Astrocyte (in vitro differentiated cells and primary cell): ENCODE measurements at regions not wholly inside any gene's neighbourhood (a gene's known extent, or its start where the extent isn't known, plus 50 kb on each side); places are given as distances from the start of the nearest gene placed in this dataset.

Source experiments
- DNase-seq: peaks from one replicate; pipeline ENCODE4 v3.0.0-alpha.2; 2010; ENCODE audit warnings: low read depth
- FAIRE-seq: peaks from 2 replicates; lab custom pipeline; 2011; peaks lifted over from hg19 to GRCh38; lab: Jason Lieb, UNC
- H2AFZ ChIP-seq: 2 replicates; pipeline ENCODE4 v1.6.0; 2012; ENCODE audit warnings: low read depth, low read length, inconsistent platforms
- H3K27ac ChIP-seq: 2 replicates; pipeline ENCODE4 v1.5.1; 2011; ENCODE audit warnings: low read depth, low read length, inconsistent platforms
- H3K27me3 ChIP-seq: 2 replicates; pipeline ENCODE4 v1.6.0; 2011; ENCODE audit warnings: low read length, inconsistent platforms; ENCODE audit not compliant: insufficient read depth
- H3K36me3 ChIP-seq: 2 replicates; pipeline ENCODE4 v1.5.1; 2011; ENCODE audit warnings: low read length, inconsistent platforms; ENCODE audit not compliant: insufficient read depth
- H3K4me1 ChIP-seq: 2 replicates; pipeline ENCODE4 v1.5.1; 2011; ENCODE audit warnings: low read length, inconsistent platforms; ENCODE audit not compliant: insufficient read depth
- H3K4me2 ChIP-seq: 2 replicates; pipeline ENCODE4 v1.6.0; 2012; ENCODE audit warnings: low read length, inconsistent platforms
- H3K4me3 ChIP-seq: 2 replicates; pipeline ENCODE4 v1.5.1; 2011; ENCODE audit warnings: low read depth, mild to moderate bottlenecking, low read length, inconsistent platforms; ENCODE audit not compliant: insufficient read depth
- H3K79me2 ChIP-seq: 2 replicates; pipeline ENCODE4 v1.6.0; 2012; ENCODE audit warnings: mild to moderate bottlenecking, low read length, inconsistent platforms; ENCODE audit not compliant: insufficient read depth
- H3K9ac ChIP-seq: 2 replicates; pipeline ENCODE4 v1.6.0; 2012; ENCODE audit warnings: mild to moderate bottlenecking, low read length, inconsistent platforms
- H3K9me3 ChIP-seq: 2 replicates; pipeline ENCODE4 v1.5.1; 2012; ENCODE audit warnings: low read depth, mild to moderate bottlenecking, low read length, inconsistent platforms; ENCODE audit not compliant: insufficient read depth
- H4K20me1 ChIP-seq: 2 replicates; pipeline ENCODE4 v1.6.0; 2012; ENCODE audit warnings: low read length, inconsistent platforms; ENCODE audit not compliant: insufficient read depth
- H3K27ac Mint-ChIP-seq: one replicate; pipeline ENCODE4 v1.8.0; 2021; ENCODE audit warnings: mild to moderate bottlenecking, mixed read lengths; ENCODE audit not compliant: unreplicated experiment
- H3K27me3 Mint-ChIP-seq: one replicate; pipeline ENCODE4 v1.8.0; 2021; ENCODE audit warnings: low read depth, mixed read lengths; ENCODE audit not compliant: unreplicated experiment
- H3K36me3 Mint-ChIP-seq: one replicate; pipeline ENCODE4 v1.8.0; 2021; ENCODE audit warnings: low read depth, mixed read lengths; ENCODE audit not compliant: unreplicated experiment
- H3K4me1 Mint-ChIP-seq: one replicate; pipeline ENCODE4 v1.8.0; 2021; ENCODE audit warnings: low read depth, mixed read lengths; ENCODE audit not compliant: unreplicated experiment
- H3K4me3 Mint-ChIP-seq: one replicate; pipeline ENCODE4 v1.8.0; 2021; ENCODE audit warnings: mild to moderate bottlenecking, moderate library complexity, mixed read lengths; ENCODE audit not compliant: unreplicated experiment
- H3K9me3 Mint-ChIP-seq: one replicate; pipeline ENCODE4 v1.8.0; 2021; ENCODE audit warnings: mild to moderate bottlenecking, mixed read lengths; ENCODE audit not compliant: unreplicated experiment
- EZH2 ChIP-seq: IDR thresholded peaks from 2 replicates; pipeline ENCODE4 v1.6.1; 2012; ENCODE audit warnings: mild to moderate bottlenecking, low read length, inconsistent platforms; ENCODE audit not compliant: insufficient read depth
- TF ChIP-seq, protein P1 (sequence below): IDR thresholded peaks from 2 replicates; pipeline ENCODE4 v1.5.1; 2011; ENCODE audit warnings: low read depth, mild to moderate bottlenecking, inconsistent platforms, low read length, moderate library complexity; ENCODE audit not compliant: insufficient read depth

DNA sequence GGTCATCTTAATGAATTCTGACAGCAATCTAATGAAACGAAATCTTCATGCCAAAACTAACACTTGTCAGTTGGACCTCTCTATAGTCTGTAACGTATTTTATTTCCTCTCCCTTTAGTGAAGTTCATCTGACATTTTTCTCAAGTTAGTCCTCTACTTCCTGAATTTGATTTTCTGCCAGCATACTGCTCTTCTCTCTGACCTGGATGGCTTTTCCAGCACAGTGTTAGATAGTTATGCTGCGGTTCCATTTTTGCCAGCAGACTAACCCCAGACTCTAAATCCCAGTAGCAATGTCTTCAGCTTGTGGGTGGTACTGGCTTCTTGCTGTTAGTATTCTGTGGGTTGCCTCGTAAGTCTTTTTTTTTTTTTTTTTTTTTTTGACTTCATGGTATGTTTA, 146.7 kb upstream of the VEGFC start:
- no peak overlapping the region for H3K27ac Mint-ChIP-seq
- Histone ChIP-seq H3K27ac (no peak overlapping the region), H3K9me3 (no peaks in the 10 kb centered on the region), H3K4me1 (no peaks in the 10 kb centered on the region), H3K27me3 (no peaks in the 10 kb centered on the region), H3K36me3 (no peaks in the 10 kb centered on the region), H4K20me1 (no peaks in the 10 kb centered on the region), H2AFZ (no peak overlapping the region), H3K79me2 (no peaks in the 10 kb centered on the region), H3K4me3 (no peak overlapping the region), H3K4me2 (peak overlapping the region; percentile 53), H3K9ac (no peak overlapping the region)
- H3K27me3 Mint-ChIP-seq = no peaks in the 10 kb centered on the region
- H3K9me3 Mint-ChIP-seq = peaks cover 2% of the 10 kb centered on the region
- H3K4me1 Mint-ChIP-seq = peaks cover 2% of the 10 kb centered on the region
- DNase-seq = peak; percentile 78
- H3K4me3 Mint-ChIP-seq = no peak overlapping the region
- peaks cover 2% of the 10 kb centered on the region for H3K36me3 Mint-ChIP-seq
- no peak for TF ChIP-seq EZH2
- TF ChIP-seq, protein P1, sequence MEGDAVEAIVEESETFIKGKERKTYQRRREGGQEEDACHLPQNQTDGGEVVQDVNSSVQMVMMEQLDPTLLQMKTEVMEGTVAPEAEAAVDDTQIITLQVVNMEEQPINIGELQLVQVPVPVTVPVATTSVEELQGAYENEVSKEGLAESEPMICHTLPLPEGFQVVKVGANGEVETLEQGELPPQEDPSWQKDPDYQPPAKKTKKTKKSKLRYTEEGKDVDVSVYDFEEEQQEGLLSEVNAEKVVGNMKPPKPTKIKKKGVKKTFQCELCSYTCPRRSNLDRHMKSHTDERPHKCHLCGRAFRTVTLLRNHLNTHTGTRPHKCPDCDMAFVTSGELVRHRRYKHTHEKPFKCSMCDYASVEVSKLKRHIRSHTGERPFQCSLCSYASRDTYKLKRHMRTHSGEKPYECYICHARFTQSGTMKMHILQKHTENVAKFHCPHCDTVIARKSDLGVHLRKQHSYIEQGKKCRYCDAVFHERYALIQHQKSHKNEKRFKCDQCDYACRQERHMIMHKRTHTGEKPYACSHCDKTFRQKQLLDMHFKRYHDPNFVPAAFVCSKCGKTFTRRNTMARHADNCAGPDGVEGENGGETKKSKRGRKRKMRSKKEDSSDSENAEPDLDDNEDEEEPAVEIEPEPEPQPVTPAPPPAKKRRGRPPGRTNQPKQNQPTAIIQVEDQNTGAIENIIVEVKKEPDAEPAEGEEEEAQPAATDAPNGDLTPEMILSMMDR = no peak
- peak; percentile 82 for FAIRE-seq

DNA sequence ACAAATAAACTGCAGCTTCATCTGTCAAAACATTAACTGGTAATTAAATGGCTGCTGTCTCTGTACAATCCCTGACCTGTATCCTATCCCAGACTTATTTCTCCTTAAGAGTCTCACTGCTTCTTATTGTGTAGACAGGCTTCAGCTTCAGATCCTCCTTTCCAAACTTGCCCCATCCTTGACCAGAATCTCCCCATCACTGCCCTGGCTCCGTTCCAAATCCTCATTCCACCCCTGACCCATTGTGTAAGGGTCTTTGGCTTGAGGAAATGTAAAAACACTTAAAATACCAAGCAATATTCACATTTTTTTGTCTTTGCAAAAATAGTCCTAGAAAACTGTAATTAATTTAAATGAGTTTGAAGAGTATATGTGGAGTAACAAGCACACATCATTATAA, 152.6 kb upstream of the VEGFC start:
- Histone ChIP-seq H3K4me1 (no peaks in the 10 kb centered on the region), H3K4me2 (no peak overlapping the region), H3K79me2 (no peaks in the 10 kb centered on the region), H2AFZ (no peak overlapping the region), H3K27ac (no peak overlapping the region), H3K9me3 (no peaks in the 10 kb centered on the region), H3K9ac (no peak overlapping the region), H3K4me3 (no peak overlapping the region), H3K27me3 (no peaks in the 10 kb centered on the region), H4K20me1 (no peaks in the 10 kb centered on the region), H3K36me3 (no peaks in the 10 kb centered on the region)
- peaks cover 2% of the 10 kb centered on the region for H3K36me3 Mint-ChIP-seq
- TF ChIP-seq, protein P1 = no peak
- TF ChIP-seq EZH2 = no peak
- no peaks in the 10 kb centered on the region for H3K27me3 Mint-ChIP-seq
- no peak overlapping the region for H3K27ac Mint-ChIP-seq
- no peak overlapping the region for H3K4me3 Mint-ChIP-seq
- DNase-seq = no peak
- no peak for FAIRE-seq
- no peaks in the 10 kb centered on the region for H3K4me1 Mint-ChIP-seq
- H3K9me3 Mint-ChIP-seq = peaks cover 2% of the 10 kb centered on the region

DNA sequence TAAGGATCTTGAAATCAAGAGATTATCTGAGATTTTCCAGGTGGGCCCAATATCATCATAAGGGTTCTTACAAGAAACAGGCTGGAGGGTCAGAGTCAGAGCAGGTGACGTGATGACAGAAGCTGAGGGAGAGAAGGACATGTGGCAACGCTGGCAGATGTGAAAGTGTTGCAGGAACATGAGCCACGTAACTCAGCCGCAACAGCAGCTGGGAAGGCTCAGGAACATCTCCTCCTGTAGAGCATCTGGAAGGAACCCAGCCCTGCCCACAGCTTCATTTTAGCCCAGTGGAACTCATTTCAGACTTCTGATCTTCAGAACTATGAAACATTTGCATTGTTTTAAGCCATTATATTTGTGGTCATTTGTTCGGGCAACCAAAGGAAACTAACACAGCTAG, 156.3 kb upstream of the VEGFC start:
- no peak overlapping the region for H3K4me2 ChIP-seq
- no peak for FAIRE-seq

More for the DNA sequence above, 156.3 kb upstream of the VEGFC start:
- H3K4me3 ChIP-seq = no peak overlapping the region
- H2AFZ ChIP-seq = no peak overlapping the region
- Mint-ChIP-seq H3K9me3 (peaks cover 2% of the 10 kb centered on the region), H3K36me3 (no peaks in the 10 kb centered on the region), H3K27ac (no peak overlapping the region), H3K4me1 (no peaks in the 10 kb centered on the region), H3K27me3 (no peaks in the 10 kb centered on the region), H3K4me3 (no peak overlapping the region)
- no peak for TF ChIP-seq EZH2
- TF ChIP-seq, protein P1 = no peak
- no peaks in the 10 kb centered on the region for H3K79me2 ChIP-seq
- no peak overlapping the region for H3K9ac ChIP-seq
- no peaks in the 10 kb centered on the region for H4K20me1 ChIP-seq
- DNase-seq = no peak
- no peak overlapping the region for H3K27ac ChIP-seq
- H3K27me3 ChIP-seq = no peaks in the 10 kb centered on the region
- no peaks in the 10 kb centered on the region for H3K9me3 ChIP-seq
- no peaks in the 10 kb centered on the region for H3K36me3 ChIP-seq
- H3K4me1 ChIP-seq = no peaks in the 10 kb centered on the region
